ENCODE measurements at regions not wholly inside any gene's neighbourhood (a gene's known extent, or its start where the extent isn't known, plus 50 kb on each side); places are given as distances from the start of the nearest gene placed in this dataset.

- Histone ChIP-seq H3K36me3 (ENCODE audit: control insufficient read depth, low read depth, low read length) (no peaks in the 10 kb centered on the region), H3K9ac (ENCODE audit: low read length) (no peak overlapping the region), H3K27me3 (ENCODE audit: control insufficient read depth, insufficient read depth, low read length) (no peaks in the 10 kb centered on the region), H3K9me3 (ENCODE audit: control insufficient read depth, low read depth, low read length) (no peaks in the 10 kb centered on the region), H3K4me3 (ENCODE audit: low read length) (no peak overlapping the region), H3K4me1 (ENCODE audit: control insufficient read depth, low read depth, low read length) (no peaks in the 10 kb centered on the region), H3K27ac (ENCODE audit: low read length) (no peak overlapping the region)
These were observed 154.3 kb downstream of the RMST start for GRCh38 chr12:97616946-97617345.

- no peaks in the 10 kb centered on the region for H3K4me1 ChIP-seq (ENCODE audit: control insufficient read depth, low read depth, low read length)
These were observed 166.4 kb downstream of the RMST start for GRCh38 chr12:97628962-97629361.

GRCh38 chr12:97629382-97629781 lies 166.8 kb downstream of the RMST start:
- Histone ChIP-seq H3K4me3 (ENCODE audit: low read length) (no peak overlapping the region), H3K27ac (ENCODE audit: low read length) (no peak overlapping the region), H3K27me3 (ENCODE audit: control insufficient read depth, insufficient read depth, low read length) (no peaks in the 10 kb centered on the region), H3K9ac (ENCODE audit: low read length) (no peak overlapping the region), H3K36me3 (ENCODE audit: control insufficient read depth, low read depth, low read length) (no peaks in the 10 kb centered on the region), H3K4me1 (ENCODE audit: control insufficient read depth, low read depth, low read length) (no peaks in the 10 kb centered on the region), H3K9me3 (ENCODE audit: control insufficient read depth, low read depth, low read length) (no peaks in the 10 kb centered on the region)

More at GRCh38 chr12:97628962-97629361, 166.4 kb downstream of the RMST start:
- no peak overlapping the region for H3K9ac ChIP-seq (ENCODE audit: low read length)
- H3K4me3 ChIP-seq (ENCODE audit: low read length) = no peak overlapping the region
- H3K27me3 ChIP-seq (ENCODE audit: control insufficient read depth, insufficient read depth, low read length) = no peaks in the 10 kb centered on the region
- no peaks in the 10 kb centered on the region for H3K9me3 ChIP-seq (ENCODE audit: control insufficient read depth, low read depth, low read length)
- H3K36me3 ChIP-seq (ENCODE audit: control insufficient read depth, low read depth, low read length) = no peaks in the 10 kb centered on the region
- no peak overlapping the region for H3K27ac ChIP-seq (ENCODE audit: low read length)

- H3K27me3 ChIP-seq (ENCODE audit: control insufficient read depth, insufficient read depth, low read length) = no peaks in the 10 kb centered on the region
These were observed 167.8 kb downstream of the RMST start for GRCh38 chr12:97630356-97630755.

GRCh38 chr12:97630875-97631274 lies 168.3 kb downstream of the RMST start:
- no peaks in the 10 kb centered on the region for H3K4me1 ChIP-seq (ENCODE audit: control insufficient read depth, low read depth, low read length)
- H3K9me3 ChIP-seq (ENCODE audit: control insufficient read depth, low read depth, low read length) = no peaks in the 10 kb centered on the region
- no peaks in the 10 kb centered on the region for H3K27me3 ChIP-seq (ENCODE audit: control insufficient read depth, insufficient read depth, low read length)
- no peak overlapping the region for H3K27ac ChIP-seq (ENCODE audit: low read length)
- no peak overlapping the region for H3K9ac ChIP-seq (ENCODE audit: low read length)
- no peak overlapping the region for H3K4me3 ChIP-seq (ENCODE audit: low read length)
- no peaks in the 10 kb centered on the region for H3K36me3 ChIP-seq (ENCODE audit: control insufficient read depth, low read depth, low read length)

More at GRCh38 chr12:97630356-97630755, 167.8 kb downstream of the RMST start:
- Histone ChIP-seq H3K9me3 (ENCODE audit: control insufficient read depth, low read depth, low read length) (no peaks in the 10 kb centered on the region), H3K36me3 (ENCODE audit: control insufficient read depth, low read depth, low read length) (no peaks in the 10 kb centered on the region), H3K4me1 (ENCODE audit: control insufficient read depth, low read depth, low read length) (no peaks in the 10 kb centered on the region), H3K27ac (ENCODE audit: low read length) (no peak overlapping the region), H3K4me3 (ENCODE audit: low read length) (no peak overlapping the region), H3K9ac (ENCODE audit: low read length) (no peak overlapping the region)

GRCh38 chr12:97637770-97638169 lies 175.2 kb downstream of the RMST start:
- Histone ChIP-seq H3K9me3 (ENCODE audit: control insufficient read depth, low read depth, low read length) (no peaks in the 10 kb centered on the region), H3K36me3 (ENCODE audit: control insufficient read depth, low read depth, low read length) (no peaks in the 10 kb centered on the region), H3K4me3 (ENCODE audit: low read length) (no peak overlapping the region), H3K27me3 (ENCODE audit: control insufficient read depth, insufficient read depth, low read length) (no peaks in the 10 kb centered on the region), H3K4me1 (ENCODE audit: control insufficient read depth, low read depth, low read length) (no peaks in the 10 kb centered on the region), H3K9ac (ENCODE audit: low read length) (no peak overlapping the region), H3K27ac (ENCODE audit: low read length) (no peak overlapping the region)

- H3K9ac ChIP-seq (ENCODE audit: low read length) = no peak overlapping the region
- no peak overlapping the region for H3K4me3 ChIP-seq (ENCODE audit: low read length)
- H3K27me3 ChIP-seq (ENCODE audit: control insufficient read depth, insufficient read depth, low read length) = no peaks in the 10 kb centered on the region
- no peaks in the 10 kb centered on the region for H3K36me3 ChIP-seq (ENCODE audit: control insufficient read depth, low read depth, low read length)
- no peaks in the 10 kb centered on the region for H3K9me3 ChIP-seq (ENCODE audit: control insufficient read depth, low read depth, low read length)
- H3K27ac ChIP-seq (ENCODE audit: low read length) = no peak overlapping the region
- no peaks in the 10 kb centered on the region for H3K4me1 ChIP-seq (ENCODE audit: control insufficient read depth, low read depth, low read length)
These were observed 176.1 kb downstream of the RMST start for GRCh38 chr12:97638739-97639138.

GRCh38 chr12:97639702-97640101 lies 177.1 kb downstream of the RMST start:
- Histone ChIP-seq H3K27ac (ENCODE audit: low read length) (no peak overlapping the region), H3K36me3 (ENCODE audit: control insufficient read depth, low read depth, low read length) (no peaks in the 10 kb centered on the region), H3K27me3 (ENCODE audit: control insufficient read depth, insufficient read depth, low read length) (no peaks in the 10 kb centered on the region), H3K9ac (ENCODE audit: low read length) (no peak overlapping the region), H3K4me1 (ENCODE audit: control insufficient read depth, low read depth, low read length) (no peaks in the 10 kb centered on the region), H3K9me3 (ENCODE audit: control insufficient read depth, low read depth, low read length) (no peaks in the 10 kb centered on the region), H3K4me3 (ENCODE audit: low read length) (no peak overlapping the region)

- H3K4me3 ChIP-seq (ENCODE audit: low read length) = no peak overlapping the region
- H3K4me1 ChIP-seq (ENCODE audit: control insufficient read depth, low read depth, low read length) = no peaks in the 10 kb centered on the region
- H3K27ac ChIP-seq (ENCODE audit: low read length) = no peak overlapping the region
- no peaks in the 10 kb centered on the region for H3K36me3 ChIP-seq (ENCODE audit: control insufficient read depth, low read depth, low read length)
- H3K9me3 ChIP-seq (ENCODE audit: control insufficient read depth, low read depth, low read length) = no peaks in the 10 kb centered on the region
- no peaks in the 10 kb centered on the region for H3K27me3 ChIP-seq (ENCODE audit: control insufficient read depth, insufficient read depth, low read length)
- no peak overlapping the region for H3K9ac ChIP-seq (ENCODE audit: low read length)
These were observed 178.2 kb downstream of the RMST start for GRCh38 chr12:97640826-97641225.

- no peak overlapping the region for H3K9ac ChIP-seq (ENCODE audit: low read length)
- H3K4me3 ChIP-seq (ENCODE audit: low read length) = no peak overlapping the region
- H3K27ac ChIP-seq (ENCODE audit: low read length) = no peak overlapping the region
- H3K4me1 ChIP-seq (ENCODE audit: control insufficient read depth, low read depth, low read length) = no peaks in the 10 kb centered on the region
- no peaks in the 10 kb centered on the region for H3K36me3 ChIP-seq (ENCODE audit: control insufficient read depth, low read depth, low read length)
- H3K9me3 ChIP-seq (ENCODE audit: control insufficient read depth, low read depth, low read length) = no peaks in the 10 kb centered on the region
- H3K27me3 ChIP-seq (ENCODE audit: control insufficient read depth, insufficient read depth, low read length) = no peaks in the 10 kb centered on the region
These were observed 180.3 kb downstream of the RMST start for GRCh38 chr12:97642911-97643310.

- no peaks in the 10 kb centered on the region for H3K9me3 ChIP-seq (ENCODE audit: control insufficient read depth, low read depth, low read length)
- H3K36me3 ChIP-seq (ENCODE audit: control insufficient read depth, low read depth, low read length) = no peaks in the 10 kb centered on the region
- no peak overlapping the region for H3K4me3 ChIP-seq (ENCODE audit: low read length)
- no peaks in the 10 kb centered on the region for H3K4me1 ChIP-seq (ENCODE audit: control insufficient read depth, low read depth, low read length)
- no peak overlapping the region for H3K27ac ChIP-seq (ENCODE audit: low read length)
- H3K9ac ChIP-seq (ENCODE audit: low read length) = no peak overlapping the region
- no peaks in the 10 kb centered on the region for H3K27me3 ChIP-seq (ENCODE audit: control insufficient read depth, insufficient read depth, low read length)
These were observed 181.3 kb downstream of the RMST start for GRCh38 chr12:97643924-97644323.

GRCh38 chr12:97645726-97646125 lies 183.1 kb downstream of the RMST start:
- no peaks in the 10 kb centered on the region for H3K4me1 ChIP-seq (ENCODE audit: control insufficient read depth, low read depth, low read length)
- H3K27ac ChIP-seq (ENCODE audit: low read length) = no peak overlapping the region
- no peaks in the 10 kb centered on the region for H3K36me3 ChIP-seq (ENCODE audit: control insufficient read depth, low read depth, low read length)
- H3K27me3 ChIP-seq (ENCODE audit: control insufficient read depth, insufficient read depth, low read length) = no peaks in the 10 kb centered on the region
- peaks cover 2% of the 10 kb centered on the region for H3K9me3 ChIP-seq (ENCODE audit: control insufficient read depth, low read depth, low read length)
- no peak overlapping the region for H3K4me3 ChIP-seq (ENCODE audit: low read length)
- H3K9ac ChIP-seq (ENCODE audit: low read length) = no peak overlapping the region
